ENCODE measurements at regions not wholly inside any gene's neighbourhood (a gene's known extent, or its start where the extent isn't known, plus 50 kb on each side); places are given as distances from the start of the nearest gene placed in this dataset.
"Not testable (repeated sequence)": the region's sequence is repeated elsewhere in the genome, so short reads cannot be mapped to it uniquely, and the experiment has no call there.

DNA sequence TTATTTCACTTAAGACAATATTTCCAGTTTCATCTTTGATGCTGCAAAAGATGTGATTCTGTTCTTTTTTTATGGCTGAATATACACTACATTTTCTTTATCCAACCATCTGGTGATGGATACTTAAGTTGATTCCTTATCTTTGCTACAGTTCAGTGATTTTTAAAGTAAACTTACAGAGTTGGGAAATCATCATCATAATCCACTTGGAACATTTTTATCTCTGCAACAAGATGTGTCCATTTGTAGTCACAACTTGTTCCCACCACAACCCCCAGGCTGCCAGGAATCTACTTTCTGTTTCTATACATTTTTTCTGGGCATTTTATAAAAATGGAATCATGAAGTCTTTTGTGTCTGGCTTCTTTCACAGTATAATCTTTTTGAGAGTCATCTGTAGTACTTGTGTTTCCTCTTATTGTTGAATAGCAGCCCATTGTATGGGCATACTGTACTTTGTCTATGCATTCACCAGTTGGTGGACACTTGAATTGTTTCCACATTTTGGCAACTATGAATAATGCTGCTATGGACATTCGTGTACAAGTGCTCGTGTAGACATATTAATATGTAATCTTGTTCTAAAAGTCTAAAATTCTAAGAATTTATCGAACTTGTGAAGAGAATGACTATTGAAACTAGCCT is 212.5 kb upstream of the DDHD1 start:
- no peak for DNase-seq (ENCODE audit: low read depth, low spot score)

DNA sequence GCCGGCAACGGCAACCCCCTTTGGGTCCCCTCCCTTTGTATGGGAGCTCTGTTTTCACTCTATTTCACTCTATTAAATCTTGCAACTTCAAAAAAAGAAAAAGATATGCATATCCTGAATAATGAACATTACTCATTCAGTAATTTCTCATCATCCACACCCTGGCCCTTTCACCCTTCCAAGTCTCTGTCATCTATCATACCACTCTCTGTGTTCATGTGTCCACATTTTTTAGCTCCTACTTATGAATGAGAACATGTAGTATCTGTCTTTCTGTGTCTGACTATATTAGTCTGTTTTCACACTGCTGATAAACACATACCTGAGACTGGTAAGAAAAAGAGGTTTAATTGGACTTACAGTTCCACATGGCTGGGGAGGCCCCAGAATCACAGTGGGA is 209.8 kb upstream of the DDHD1 start:
- not testable (repeated sequence) for DNase-seq (ENCODE audit: low read depth, low spot score)

DNA sequence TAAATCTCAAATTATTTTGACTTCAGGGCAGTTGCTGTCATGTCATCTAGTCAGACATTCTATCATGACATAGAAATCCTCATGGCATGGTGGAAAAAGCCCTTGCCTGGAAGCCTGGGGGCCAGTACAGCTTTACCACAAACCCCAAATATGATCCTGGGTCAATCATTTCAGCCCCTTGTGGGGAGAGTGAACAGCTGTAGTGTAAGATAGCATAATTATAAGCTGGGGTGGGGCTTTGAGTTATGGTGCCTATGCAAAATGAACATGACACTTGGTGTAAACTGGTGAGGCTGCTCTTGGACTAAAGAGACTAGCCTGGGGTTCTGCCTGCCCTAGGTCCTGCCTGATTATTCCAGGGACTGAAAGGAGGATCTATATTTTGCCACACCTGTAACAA is 207.7 kb upstream of the DDHD1 start:
- no peak for DNase-seq (ENCODE audit: low read depth, low spot score)

DNA sequence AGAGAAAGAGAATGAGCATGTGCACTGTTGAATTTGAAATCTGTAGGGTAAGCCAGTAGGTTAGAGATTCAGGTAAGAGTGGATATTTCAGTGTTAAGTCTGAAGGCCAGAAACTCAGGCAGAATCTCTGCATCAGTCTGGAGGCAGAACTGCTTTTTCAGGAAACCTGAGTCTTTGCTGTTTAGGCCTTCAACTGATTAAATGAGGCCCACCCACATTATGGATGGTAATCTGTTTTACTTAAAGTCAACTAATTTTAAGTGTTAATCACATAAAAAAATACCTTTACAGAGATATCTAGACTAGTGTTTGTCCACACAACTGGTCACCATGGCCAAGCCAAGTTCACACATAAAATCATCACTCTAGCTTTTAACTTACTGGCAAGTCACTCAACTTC is 205.0 kb upstream of the DDHD1 start:
- DNase-seq (ENCODE audit: low read depth, low spot score) = no peak

DNA sequence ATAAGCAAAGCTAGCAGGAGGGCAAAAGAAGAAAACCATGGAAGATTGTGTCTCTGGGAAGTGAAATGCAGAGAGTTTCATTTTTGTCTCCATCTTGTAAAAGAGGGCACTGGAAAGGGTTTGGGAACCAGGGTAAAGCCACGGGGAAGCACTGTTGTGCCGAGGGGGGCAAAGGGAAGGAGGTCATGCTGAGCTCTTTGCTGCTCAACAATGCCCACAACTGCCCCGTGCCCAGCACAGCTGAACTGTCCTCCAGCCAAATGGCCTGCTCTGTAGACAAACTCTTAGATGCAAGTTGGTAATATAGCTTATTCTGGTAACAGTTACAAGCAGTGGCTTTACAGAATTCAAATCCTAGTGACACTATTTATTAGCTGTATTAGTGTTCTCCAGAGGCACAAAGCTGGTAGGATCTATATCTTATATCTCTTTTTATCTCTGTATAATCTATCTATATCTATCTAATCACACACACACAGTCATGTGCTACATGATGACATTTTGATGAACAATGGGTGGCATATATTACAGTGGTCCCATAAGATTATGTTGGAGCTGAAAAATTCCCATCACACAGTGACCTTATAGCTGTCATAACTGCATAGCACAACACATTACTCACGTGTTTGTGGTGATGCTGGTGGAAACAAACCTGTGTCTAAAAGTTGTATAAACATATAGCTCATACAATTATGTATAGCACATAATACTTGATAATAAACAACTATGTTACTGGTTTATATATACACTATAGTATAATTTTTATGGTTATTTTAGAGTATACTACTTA is 203.4 kb upstream of the DDHD1 start:
- DNase-seq (ENCODE audit: low read depth, low spot score) = no peak

DNA sequence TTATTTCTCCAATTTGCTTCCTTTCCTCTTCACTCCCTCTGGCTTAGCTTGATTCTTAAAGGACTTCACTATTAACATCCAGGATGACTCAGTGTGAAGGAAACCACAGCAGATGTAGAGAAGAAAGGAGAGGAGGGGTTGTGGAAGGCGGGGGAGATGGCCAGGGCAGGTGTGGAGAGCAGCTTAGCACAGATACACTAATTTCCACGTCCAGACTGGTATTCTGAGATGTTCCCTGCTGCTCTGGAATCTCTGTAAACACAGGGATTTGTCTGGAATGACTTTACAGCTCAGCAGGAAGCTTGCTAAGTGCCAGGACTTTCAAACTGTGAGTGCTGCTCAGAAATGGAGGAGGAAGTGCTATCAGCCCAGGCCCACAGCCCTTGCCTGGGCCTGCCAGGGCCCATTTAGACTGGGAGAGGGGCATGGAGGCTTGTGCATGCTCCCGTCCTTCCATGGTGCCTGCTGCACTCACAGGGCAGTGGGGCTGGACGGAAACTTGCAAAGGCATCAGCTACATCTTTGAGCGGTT is 202.5 kb upstream of the DDHD1 start:
- DNase-seq (ENCODE audit: low read depth, low spot score) = peak; percentile 98

DNA sequence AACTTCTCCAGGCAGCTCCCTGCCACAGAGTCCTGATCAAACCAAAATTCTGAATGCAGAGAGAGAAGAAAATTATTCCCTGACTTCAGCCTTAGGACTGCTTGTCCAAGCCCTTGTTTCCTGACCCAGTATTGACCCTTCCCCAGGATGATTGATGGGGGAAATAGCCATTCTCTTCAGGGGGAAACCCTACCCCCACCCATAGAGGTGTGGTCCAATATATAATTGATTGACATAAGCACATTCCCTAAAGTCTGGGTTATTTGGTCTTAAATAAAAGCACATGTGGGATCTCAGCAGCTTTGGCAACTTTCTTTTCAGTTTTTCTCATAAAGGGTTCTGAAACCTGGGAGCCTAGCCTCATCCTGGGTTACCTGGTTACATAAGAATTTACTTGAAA is 201.2 kb upstream of the DDHD1 start:
- no peak for DNase-seq (ENCODE audit: low read depth, low spot score)

DNA sequence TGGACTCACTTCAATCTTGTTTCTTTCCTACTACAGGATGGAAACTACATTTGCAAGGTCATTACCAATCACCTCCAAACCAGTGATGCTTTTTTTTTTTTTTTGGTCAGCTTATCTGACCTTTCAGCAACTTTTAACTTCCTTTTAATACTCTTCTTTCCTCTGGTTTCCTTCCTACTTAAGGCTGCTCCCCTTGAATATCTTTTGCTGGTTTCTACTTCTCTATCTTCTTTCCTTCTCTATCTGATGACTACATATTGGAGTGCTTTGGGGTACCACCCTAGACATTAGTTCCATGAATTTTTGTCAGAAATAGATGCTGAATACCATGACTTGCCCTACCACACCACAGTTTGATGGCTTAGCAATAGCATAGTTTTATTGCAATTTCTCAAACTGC is 197.7 kb upstream of the DDHD1 start:
- no peak for DNase-seq (ENCODE audit: low read depth, low spot score)

DNA sequence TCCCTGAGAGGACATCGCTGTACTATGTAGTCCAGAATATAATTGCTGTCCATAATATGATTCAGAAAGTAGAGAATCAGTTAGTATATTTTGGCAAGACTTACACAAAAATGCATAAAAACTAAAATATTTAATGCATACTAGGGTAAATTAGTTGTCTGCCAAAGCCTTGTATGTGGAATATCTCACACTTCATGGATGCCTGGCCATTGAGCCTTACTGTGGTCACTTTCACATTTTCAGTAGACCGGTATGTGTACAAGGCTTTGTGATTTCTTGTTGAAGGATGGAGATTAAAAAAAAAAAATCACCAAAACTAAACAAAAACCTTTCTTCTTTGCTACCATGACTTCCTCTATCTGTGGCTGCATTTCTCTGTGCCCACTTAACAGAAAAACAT is 197.3 kb upstream of the DDHD1 start:
- no peak for DNase-seq (ENCODE audit: low read depth, low spot score)

DNA sequence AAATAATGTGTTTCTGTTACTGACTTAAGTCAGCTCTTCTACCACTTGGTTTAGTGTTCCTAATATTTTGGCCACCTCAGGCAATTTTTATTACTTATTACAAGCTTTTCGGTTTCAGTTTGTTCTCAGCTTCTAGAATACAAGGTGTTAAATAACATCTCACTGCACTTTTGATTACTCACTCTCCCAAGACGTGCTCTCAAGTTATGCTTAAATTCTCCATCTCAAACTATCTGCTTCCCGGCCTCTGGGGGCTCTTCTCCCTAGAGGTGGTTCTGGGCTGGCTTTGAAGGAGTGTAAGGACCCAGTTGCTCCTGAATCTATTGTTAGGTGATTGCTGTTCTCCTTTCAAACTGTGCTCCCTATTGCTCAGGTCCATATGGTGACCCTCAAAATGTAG is 193.9 kb upstream of the DDHD1 start:
- no peak for DNase-seq (ENCODE audit: low read depth, low spot score)

DNA sequence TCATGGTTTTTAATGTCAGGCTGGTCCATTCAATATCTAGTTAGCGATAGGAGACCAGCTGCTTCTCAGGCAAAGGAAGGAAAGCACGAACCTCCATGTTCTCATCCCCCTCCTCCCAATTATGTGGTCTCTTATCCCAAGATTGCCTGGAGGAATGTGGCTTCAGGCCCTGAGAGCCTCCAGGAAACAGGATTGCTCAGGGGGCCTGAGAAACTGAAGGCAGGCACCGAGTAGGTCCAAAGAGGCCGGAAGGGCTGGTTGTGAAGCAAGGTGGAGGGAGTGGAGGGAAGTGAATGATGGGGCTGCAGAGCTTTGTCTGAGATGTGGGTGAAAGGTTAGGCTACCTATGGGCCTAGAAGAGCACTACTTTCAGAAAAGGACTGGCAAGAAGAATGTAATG is 188.2 kb upstream of the DDHD1 start:
- no peak for DNase-seq (ENCODE audit: low read depth, low spot score)

DNA sequence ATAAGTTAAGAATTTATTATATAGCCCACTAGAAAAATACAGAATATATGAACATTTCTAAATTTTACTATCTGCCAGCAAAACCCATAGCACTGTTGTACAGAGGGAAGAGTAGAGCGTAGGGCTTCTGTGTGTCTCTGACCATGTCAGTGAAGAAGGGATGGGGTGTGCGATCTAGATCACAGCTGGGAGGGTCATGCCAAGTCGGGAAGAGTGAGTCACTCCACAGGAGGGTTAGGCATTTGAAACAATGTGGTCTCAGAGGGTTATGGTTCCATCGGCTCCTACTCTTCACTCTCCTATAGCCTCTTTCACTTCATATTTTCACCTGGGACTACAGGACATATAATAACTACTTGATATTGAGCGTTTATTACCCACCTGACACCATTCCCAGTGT is 185.1 kb upstream of the DDHD1 start:
- DNase-seq (ENCODE audit: low read depth, low spot score) = no peak

DNA sequence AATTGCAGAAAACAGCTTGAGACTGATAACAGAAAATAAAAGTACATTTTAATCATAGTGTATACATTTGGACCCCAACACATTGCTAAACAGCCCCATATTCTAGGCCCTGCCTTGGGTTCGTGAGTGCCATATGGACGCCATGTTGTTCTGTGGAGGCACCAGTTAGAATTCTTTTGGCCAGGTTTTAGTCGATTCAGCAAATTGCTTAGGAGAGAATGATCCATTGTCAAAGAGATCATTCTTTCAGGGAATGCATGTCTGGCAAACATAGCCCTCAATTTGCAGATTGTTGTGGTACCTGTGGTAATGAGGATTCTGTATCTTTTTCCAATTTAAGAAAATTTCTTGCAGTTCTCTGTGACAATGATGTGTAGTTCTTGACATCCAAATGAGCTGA is 183.6 kb upstream of the DDHD1 start:
- DNase-seq (ENCODE audit: low read depth, low spot score) = no peak

DNA sequence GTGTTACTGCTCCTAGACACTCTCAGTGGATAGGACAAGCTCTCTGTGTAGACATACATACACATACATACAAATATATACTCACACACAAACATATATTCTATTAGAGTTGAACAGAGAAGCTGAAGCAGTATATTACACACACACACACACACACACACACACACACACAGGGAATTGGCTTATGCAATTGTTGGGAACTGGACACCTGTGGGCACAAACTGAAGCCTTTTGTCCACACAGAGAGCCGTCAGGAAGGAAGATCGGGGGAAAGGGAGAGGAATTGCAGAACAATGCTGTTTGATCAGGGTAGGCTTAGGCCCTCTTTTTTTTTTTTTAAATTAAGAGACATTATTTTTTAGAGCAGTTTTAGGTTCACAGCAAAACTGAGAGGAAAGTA is 180.7 kb upstream of the DDHD1 start:
- DNase-seq (ENCODE audit: low read depth, low spot score) = no peak

DNA sequence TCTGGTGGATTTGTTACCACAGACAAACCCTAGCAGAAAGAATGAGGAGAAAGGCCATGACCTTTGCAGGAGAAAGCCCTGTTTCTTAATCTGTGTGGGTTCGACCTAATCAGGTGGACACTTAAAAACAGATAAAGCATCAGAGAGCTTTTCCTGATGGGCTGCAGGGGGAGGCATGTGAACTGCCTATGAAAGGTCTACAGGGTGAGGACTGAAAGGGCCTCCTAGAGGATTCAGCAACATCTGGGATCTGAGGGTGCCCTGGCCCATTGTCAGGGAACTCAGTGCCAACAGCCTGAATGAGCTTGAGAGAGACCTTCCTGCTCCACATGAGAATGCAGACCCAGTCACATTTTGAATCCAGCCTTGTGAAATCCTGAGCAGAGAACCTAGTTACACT is 178.8 kb upstream of the DDHD1 start:
- no peak for DNase-seq (ENCODE audit: low read depth, low spot score)

DNA sequence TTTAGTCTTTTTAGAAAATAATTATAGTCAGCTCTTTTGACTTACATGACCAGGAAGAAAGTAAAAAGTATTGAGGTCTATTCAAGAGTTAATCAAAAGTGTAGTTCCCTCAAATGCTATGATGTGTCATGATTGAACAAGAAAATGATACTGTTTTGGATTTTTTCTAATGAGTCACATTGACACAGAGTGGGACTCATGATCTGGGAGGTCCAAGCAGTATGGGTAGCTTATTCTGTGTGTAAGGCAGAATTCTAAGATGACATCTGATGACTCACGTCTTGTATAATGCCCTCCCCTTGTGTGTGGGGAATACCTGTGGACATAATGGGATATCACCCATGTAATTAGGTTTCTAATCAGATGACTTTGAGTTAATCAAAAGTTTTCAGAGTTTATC is 178.1 kb upstream of the DDHD1 start:
- no peak for DNase-seq (ENCODE audit: low read depth, low spot score)

DNA sequence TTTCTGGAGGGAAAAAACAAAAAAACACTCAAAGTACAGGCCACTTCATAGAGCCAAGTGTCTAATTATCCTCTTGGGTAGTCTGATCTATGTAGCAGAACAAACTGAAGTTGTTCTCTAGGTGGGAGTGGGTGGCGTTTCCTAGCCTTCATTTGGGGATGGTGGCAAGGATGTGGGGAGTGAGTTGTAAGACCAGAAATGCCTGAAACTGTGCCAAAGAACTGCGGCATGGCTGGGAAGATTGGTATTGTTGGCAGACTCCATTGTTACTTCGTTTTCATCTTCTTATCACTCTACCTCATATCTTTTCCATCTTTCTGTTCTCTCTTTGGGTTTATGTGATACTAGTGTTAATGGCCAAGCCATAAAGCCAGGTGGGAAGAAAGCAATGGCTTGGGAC is 177.3 kb upstream of the DDHD1 start:
- DNase-seq (ENCODE audit: low read depth, low spot score) = no peak

DNA sequence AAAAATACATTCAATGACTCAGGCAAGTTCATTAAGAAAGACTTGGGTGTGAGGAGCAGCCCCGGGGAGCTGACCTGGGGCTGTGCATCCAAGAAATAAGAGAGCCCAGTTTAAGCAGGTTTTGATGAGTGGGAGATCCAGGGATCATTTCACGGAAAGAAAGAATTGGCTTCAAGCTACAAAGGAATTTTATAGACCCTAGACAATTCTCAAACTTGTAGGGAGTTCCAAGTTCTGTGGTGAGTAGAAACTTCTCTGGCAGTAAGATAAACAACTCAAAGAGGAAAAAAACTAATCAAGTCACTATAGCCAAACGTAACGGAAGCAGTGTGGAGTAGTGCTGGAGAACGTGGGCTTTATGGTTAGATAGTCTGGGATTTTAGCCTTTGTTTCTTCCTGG is 175.7 kb upstream of the DDHD1 start:
- no peak for DNase-seq (ENCODE audit: low read depth, low spot score)

DNA sequence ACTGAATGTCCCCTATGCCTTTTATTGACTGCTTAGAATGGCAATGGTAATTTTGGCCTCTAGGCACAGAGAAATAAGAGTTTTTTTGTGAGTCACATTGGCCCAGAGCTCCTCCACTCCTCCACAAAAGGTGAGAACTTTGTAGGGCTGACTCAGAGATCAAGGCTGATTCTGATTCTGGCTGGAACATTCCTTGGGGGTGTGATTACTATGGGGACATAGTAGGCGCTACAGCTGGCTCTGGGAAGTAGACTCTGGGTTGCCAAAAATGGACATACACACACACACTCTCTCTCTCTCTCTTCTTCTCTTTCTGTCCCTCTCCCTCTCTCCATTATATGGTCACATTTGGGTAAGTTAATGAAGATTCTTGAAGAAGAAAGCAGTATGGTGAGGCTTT is 174.6 kb upstream of the DDHD1 start:
- DNase-seq (ENCODE audit: low read depth, low spot score) = no peak

DNA sequence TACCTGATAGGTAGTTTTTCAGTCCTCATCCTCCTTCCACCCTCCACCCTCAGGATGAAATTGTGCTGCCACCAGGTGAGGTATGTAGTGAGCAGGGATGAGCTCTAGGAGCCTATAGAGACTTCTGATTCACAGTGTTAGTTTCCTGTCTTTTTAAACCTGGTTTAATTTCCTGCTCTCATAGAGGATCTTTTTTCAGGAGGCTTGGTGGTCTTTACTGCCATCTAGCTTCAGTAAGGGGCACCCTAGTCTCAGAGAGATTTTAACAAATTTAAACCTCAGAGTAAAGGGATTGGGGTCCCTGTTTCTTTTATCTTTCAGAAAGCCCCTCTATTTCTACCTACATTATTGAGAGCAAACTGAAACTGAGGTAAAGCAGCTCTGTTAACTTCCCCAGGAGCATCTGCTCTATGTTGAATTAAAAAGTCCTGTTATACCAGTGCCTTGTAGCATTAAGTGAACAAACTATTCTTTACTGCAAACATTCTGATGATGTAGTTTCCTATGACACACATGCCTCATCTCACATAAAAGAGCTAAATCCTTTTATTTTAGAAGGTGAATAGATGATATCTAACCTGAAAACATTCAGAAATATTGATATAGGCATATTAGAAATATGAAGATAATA is 172.2 kb upstream of the DDHD1 start:
- no peak for DNase-seq (ENCODE audit: low read depth, low spot score)

DNA sequence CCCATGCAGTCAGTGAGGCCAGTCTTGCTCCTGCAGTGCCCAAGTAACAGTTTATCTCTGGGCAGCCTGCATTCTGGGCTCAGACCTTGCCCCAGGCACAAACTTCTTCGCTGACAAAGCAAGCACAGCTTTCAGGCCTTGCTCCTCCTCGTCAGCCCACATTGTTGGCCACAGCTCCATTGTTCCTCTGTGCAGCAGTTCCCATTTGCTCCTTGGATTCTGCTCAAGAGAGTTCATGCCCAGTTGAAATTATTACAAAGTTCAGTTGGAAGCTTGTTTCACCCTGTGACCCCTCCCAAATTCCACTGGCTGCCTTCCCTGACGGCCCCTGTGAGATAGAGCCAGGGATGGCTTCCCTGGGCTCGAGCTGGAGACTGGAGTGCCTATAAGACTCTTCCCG is 163.4 kb upstream of the DDHD1 start:
- no peak for DNase-seq (ENCODE audit: low read depth, low spot score)

DNA sequence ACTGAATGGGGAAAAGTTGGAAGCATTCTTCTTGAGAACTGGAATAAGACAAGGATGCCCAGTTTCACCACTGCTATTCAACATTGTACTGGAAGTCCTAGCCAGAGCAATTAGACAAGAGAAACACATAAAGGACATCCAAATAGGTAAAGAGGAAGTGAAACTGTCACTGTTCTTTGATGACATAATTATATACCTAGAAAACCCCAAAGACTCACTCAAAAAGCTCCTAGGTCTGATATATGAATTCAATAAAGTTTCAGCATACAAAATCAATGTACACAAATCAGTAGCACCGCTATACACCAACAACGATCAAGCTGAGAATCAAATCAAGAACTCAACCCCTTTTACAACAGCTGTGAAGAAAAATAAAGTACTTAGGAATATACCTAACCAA is 157.3 kb upstream of the DDHD1 start:
- no peak for DNase-seq (ENCODE audit: low read depth, low spot score)

DNA sequence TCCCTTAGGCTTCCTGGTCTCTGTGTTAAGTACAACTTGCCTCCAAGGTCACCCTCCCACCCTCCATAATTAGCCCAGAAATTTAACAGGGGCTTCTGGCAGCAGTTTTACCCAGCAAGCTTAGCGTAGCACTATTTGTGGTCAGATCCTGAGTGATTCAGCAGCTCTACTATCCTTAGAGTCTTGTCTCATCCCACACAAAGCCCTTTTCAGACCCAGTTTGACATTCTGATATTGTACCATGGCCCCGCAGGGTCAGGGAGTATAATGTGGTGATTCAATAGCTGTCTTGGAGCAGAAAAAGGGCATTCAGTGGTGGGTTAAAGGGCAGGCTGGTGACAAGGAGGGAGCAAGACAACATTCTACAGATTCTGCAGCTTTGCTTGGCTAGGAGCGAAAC is 153.8 kb upstream of the DDHD1 start:
- DNase-seq (ENCODE audit: low read depth, low spot score) = no peak
